ENCODE measurements at regions not wholly inside any gene's neighbourhood (a gene's known extent, or its start where the extent isn't known, plus 50 kb on each side); places are given as distances from the start of the nearest gene placed in this dataset.
A peak's percentile ranks its signal among the peaks of the same experiment; 100 is the strongest.
"Not testable (repeated sequence)": the region's sequence is repeated elsewhere in the genome, so short reads cannot be mapped to it uniquely, and the experiment has no call there.

DNA sequence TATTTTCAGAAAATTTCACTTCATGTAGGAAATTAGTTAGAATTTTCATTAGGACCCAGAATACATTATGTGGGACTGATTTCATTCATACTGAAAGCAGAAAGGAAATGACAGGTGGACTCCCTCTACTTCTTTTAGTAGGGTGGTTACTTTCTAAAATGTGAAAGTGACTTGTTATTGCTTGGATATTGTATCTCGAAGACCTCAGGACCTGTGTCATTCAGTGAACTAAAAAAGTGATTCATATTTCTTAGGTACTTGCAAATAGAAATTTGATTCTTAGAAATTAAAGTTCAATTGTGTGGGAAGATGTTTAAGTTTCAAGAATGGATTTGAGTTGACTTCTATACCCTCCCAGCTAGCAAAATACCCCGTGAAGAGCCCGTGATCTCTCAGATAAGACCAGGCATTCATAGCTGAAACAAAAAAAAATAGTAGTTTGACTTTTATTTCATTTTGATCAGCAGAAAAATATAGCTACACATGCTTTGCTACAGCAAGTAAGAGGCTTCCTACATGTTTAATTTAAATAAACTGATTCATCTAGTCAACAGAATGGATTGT, 1037.1 kb downstream of the GATA3 start:
- DNase-seq: no peak

GRCh38 chr10:9096288-9096687, 1041.8 kb downstream of the GATA3 start:
- DNase-seq: peak; percentile 69

- DNase-seq: no peak
These were observed 1042.9 kb downstream of the GATA3 start for GRCh38 chr10:9097206-9097990.

DNA sequence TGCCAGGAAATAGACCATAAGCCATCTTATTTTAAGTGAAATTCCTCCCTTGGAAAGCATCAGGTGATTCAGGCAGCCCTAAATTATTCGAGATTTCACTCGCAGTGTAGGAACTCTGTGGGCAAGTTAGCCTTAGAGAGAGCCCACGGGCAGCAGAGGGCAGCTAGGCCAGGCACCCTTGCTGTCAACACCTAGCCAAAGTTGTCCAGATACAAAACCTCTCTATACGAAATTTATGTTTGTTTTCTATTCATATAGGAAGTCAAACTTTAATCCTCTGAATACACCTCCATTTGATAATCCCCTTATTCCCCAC, 1043.5 kb downstream of the GATA3 start:
- DNase-seq: no peak

- DNase-seq: no peak
These were observed 1047.5 kb downstream of the GATA3 start for GRCh38 chr10:9102026-9102425.

- DNase-seq: no peak
These were observed 1048.8 kb downstream of the GATA3 start for GRCh38 chr10:9103301-9103700.

- DNase-seq: no peak
These were observed 1057.5 kb downstream of the GATA3 start for GRCh38 chr10:9111976-9112375.

DNA sequence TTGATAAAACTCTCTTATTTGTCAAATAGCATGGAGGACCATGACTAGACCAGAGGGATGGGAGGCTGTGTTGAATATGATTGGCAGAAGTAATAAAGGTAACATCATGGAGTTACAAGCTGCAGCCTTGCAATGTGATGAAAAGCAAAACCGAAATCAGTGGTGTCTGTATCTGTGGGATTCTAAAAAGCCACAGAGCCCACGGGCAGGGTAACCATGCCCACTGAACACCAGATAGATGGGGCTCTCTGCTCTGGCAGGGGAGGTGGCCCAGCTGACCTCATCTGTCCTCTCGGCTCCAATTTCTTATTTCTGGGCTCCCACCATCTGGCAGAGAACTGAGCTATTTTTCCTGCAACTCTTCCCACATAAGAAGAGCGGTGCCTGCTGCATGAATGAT, 1072.2 kb downstream of the GATA3 start:
- no peak for DNase-seq

GRCh38 chr10:9137368-9137767, 1082.9 kb downstream of the GATA3 start:
- no peak for DNase-seq

- not testable (repeated sequence) for DNase-seq
These were observed 1084.3 kb downstream of the GATA3 start for GRCh38 chr10:9138829-9139228.

DNA sequence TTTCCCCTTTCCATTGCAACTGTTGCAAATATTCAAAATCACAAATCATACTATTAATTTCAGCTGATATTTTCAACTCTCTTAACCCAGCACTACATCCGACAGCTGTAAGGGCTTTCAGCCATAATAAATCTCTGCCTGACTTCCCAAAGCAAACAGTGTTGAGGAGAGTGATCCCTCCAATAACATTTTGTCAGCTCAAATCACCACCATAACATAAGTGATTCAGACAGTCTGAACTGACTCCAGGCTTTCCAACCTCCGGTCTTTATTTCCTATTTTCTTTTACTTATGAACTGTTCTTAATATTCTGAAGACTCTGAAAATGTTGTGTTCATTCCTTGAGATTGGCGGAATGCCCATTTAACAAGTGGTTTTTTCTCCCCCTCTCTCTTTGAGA, 1085.9 kb downstream of the GATA3 start:
- DNase-seq: no peak

- no peak for DNase-seq
These were observed 1093.0 kb downstream of the GATA3 start for GRCh38 chr10:9147475-9147874.

DNA sequence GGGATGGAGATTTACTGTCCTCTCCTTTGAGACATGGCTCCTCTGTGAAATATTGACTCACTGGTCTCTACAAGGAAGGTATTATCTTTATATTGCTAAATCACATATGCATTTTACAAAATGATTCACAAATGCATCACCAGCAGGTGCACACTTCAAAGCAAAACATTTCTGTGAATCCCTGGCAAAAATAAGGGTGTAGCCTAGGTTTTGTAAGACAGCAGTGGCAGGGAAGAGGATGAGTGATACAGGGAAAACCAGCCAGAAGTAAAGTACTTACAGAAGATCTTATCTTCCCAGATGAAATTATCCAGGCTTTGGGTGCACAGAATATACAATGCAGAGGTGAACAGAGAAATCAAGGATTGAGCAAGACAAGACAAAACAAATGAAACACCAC, 1094.6 kb downstream of the GATA3 start:
- no peak for DNase-seq

GRCh38 chr10:9153057-9153456, 1098.6 kb downstream of the GATA3 start:
- DNase-seq: not testable (repeated sequence)

DNA sequence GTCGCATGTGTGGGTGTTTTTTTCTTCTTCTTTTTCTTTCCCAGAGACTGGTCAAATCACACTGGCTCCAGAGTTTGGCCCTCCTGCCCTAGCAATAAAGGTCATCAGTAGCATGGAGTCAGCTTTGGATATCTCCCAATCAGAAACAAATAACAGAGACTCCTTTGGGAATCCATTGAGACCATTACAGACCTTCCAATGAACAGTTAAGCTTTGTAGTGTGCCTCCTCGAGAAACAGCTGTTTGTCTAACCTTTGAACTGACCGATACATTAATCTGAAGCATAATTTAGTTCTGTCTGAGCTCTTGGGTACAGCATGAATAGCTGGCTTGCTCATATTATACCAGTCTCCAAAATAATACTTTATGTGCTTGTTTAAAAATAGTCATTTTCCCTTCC, 1103.2 kb downstream of the GATA3 start:
- no peak for DNase-seq

- no peak for DNase-seq
These were observed 1104.2 kb downstream of the GATA3 start for GRCh38 chr10:9158675-9159074.

GRCh38 chr10:9160275-9160674, 1105.8 kb downstream of the GATA3 start:
- no peak for DNase-seq

GRCh38 chr10:9163699-9164098, 1109.2 kb downstream of the GATA3 start:
- no peak for DNase-seq

DNA sequence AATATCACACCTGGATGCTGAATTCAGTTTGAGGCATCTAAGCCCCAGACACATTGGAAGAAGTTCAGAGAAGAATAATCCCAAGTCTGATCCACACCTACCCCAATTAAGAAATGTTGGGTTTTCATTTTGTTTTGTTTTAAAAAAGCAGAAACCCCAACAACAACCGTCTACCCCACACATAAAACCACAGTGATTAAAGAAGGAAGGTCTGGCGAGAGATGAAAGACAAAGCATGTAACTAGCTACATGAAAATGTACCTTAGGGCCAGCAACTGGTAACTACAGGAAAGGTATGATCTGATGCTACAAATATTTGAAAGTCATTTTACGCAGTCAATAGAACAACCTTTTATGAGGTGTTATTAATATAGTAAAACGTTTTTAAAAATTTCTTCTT, 1112.3 kb downstream of the GATA3 start:
- DNase-seq: no peak

GRCh38 chr10:9172276-9172675, 1117.8 kb downstream of the GATA3 start:
- DNase-seq: no peak

DNA sequence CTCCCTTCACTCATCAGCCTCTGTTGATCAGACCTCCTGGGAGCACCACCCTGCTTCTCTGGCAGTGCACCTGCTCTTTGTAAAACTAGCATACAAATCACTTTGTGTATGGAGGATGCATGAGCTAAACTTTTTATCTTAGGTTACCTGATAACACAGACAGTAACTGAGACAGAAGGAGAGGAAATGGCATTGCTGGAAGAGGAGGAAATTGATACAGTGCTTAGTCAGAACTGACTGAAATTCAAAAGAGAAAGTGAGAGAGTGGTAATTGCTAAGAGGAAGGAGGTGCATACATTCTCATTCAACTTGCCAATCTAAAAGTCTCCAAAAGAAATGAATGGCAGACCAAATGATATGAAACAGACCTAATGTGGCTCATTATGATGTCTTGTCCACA, 1120.7 kb downstream of the GATA3 start:
- DNase-seq: no peak

DNA sequence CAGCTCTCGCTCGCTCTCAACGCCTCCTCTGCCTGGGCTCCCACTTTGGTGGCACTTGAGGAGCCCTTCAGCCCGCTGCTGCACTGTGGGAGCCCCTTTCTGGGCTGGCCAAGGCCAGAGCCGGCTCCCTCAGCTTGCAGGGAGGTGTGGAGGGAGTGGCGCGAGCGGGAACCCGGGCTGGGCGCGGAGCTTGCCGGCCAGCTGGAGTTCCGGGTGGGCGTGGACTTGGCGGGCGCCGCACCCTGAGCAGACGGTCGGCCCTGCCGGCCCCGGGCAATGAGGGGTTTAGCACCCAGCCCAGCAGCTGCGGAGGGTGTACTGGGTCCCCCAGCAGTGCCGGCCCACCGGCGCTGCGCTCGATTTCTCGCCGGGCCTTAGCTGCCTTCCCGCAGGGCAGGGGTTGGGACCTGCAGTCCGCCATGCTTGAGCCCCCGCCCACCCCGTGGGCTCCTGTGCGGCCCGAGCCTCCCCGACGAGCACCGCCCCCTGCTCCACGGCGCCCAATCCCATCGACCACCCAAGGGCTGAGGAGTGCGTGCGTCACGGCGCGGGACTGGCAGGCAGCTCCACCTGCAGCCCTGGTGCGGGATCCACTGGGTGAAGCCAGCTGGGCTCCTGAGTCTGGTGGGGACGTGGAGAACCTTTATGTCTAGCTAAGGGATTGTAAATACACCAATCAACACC, 1128.9 kb downstream of the GATA3 start:
- DNase-seq: not testable (repeated sequence)

DNA sequence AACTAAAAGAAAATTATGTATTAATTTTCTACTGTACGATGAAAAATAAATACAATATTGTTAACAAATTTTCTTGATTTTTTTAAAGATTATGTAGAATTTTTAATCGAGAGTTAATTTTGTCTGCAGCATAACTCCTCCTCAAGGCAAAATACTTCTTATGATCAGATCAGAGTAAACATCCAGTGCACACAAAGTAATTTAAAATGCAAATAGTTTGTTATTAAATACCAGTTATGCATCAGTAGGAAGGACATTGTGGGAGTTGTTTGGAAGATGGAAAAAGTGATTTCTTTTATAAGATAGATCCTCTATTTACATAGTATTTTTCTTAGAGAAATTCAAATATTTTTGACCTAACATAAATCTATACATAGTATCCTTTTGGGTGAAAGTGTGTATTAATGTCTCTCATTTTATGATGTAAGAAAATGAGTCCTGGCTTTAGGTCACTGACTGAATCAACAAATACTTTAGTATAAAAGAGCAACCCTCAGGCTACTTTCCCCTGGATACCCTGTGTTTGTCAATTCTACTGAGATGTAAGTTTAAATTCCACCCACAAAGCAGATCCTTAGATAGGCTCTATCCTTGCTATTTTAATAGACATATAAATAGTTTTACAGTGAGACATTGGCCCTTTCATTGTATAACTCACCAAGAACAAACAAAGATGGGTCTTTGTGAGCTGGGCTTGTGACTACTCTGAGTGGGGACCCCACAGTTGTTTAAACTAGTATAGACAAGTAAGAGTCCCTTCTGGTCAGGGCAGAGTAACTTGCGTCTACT, 1133.7 kb downstream of the GATA3 start:
- DNase-seq: no peak

GRCh38 chr10:9189448-9189847, 1135.0 kb downstream of the GATA3 start:
- DNase-seq: no peak

Measured in CD4-positive, alpha-beta T cell treated with Interleukin-15 for 1 hour (primary cell).